H1 (cell line): ENCODE measurements at regions not wholly inside any gene's neighbourhood (a gene's known extent, or its start where the extent isn't known, plus 50 kb on each side); places are given as distances from the start of the nearest gene placed in this dataset.

Experiments used
- CTCF ChIA-PET: fragments of 300-600 bp; sonication (Branson Sonifier 250); formaldehyde crosslinking; loops from one replicate; lab custom pipeline; 2021; ENCODE audit not compliant: partially characterized antibody; lab: Charles Lee
- POLR2A ChIA-PET: fragments of 300-600 bp; sonication (Branson Sonifier 250); formaldehyde crosslinking; loops from one replicate; lab custom pipeline; 2021; ENCODE audit warnings: inconsistent platforms; ENCODE audit not compliant: partially characterized antibody; lab: Charles Lee
- DNase-seq, 2 experiments: peaks; one replicate each; pipeline versions ENCODE4 v3.0.0 to v3.0.0-alpha.2; 2010 to 2022; ENCODE audit warnings: low spot score in 2 of 2, low read depth in 1 of 2, mixed read lengths in 1 of 2
- FAIRE-seq: peaks from 2 replicates; lab custom pipeline; 2011; peaks lifted over from hg19 to GRCh38; lab: Jason Lieb, UNC
- H2AFZ ChIP-seq: 2 replicates; pipeline ENCODE4 v1.8.1; 2012; ENCODE audit warnings: low read length, inconsistent platforms
- H2AK5ac ChIP-seq: 2 replicates; pipeline ENCODE4 v1.6.1; 2013; ENCODE audit warnings: low read depth, low read length
- H2BK120ac ChIP-seq: replicated peaks from 2 replicates; pipeline ENCODE3; 2013; ENCODE audit warnings: low read depth, low read length, inconsistent platforms
- H2BK12ac ChIP-seq: 2 replicates; pipeline ENCODE4 v1.6.1; 2013; ENCODE audit warnings: low read depth, low read length
- H2BK15ac ChIP-seq: 2 replicates; pipeline ENCODE4 v1.6.1; 2013; ENCODE audit warnings: low read length
- H2BK20ac ChIP-seq: 2 replicates; pipeline ENCODE4 v1.6.1; 2013; ENCODE audit warnings: low read length
- H2BK5ac ChIP-seq: 2 replicates; pipeline ENCODE4 v1.6.1; 2013; ENCODE audit warnings: low read depth, low read length
- H3K14ac ChIP-seq: 2 replicates; pipeline ENCODE4 v1.6.1; 2013; ENCODE audit warnings: inconsistent platforms; ENCODE audit not compliant: insufficient read length
- H3K18ac ChIP-seq: 2 replicates; pipeline ENCODE4 v1.6.1; 2013; ENCODE audit warnings: low read length; ENCODE audit errors: extremely low read depth
- H3K23ac ChIP-seq: 2 replicates; pipeline ENCODE4 v1.6.1; 2013; ENCODE audit warnings: inconsistent platforms; ENCODE audit not compliant: insufficient read length
- H3K23me2 ChIP-seq: 2 replicates; pipeline ENCODE4 v1.6.1; 2013; ENCODE audit warnings: low read depth, low read length
- H3K27ac ChIP-seq: 2 replicates; pipeline ENCODE4 v1.6.1; 2011; ENCODE audit warnings: low read depth, low read length, inconsistent platforms
- H3K27me3 ChIP-seq, 4 experiments: replicated peaks in 1 of 4; 1 replicate in 1 of 4; 2 replicates in 3 of 4; pipeline versions ENCODE4 v1.6.1 to v1.8.1; 2011 to 2013; ENCODE audit warnings: low read length in 3 of 4, mild to moderate bottlenecking in 3 of 4, inconsistent platforms in 2 of 4, mixed read lengths in 2 of 4, moderate library complexity in 1 of 4; ENCODE audit not compliant: control insufficient read depth in 3 of 4, insufficient read depth in 3 of 4; ENCODE audit errors: extremely low read depth in 1 of 4
- H3K36me3 ChIP-seq, 4 experiments: 2 replicates each; pipeline versions ENCODE4 v1.6.1 to v1.8.1; 2011 to 2013; ENCODE audit warnings: mild to moderate bottlenecking in 4 of 4, low read length in 3 of 4, moderate library complexity in 2 of 4, control low read depth in 1 of 4, inconsistent platforms in 1 of 4; ENCODE audit not compliant: insufficient read depth in 4 of 4, control insufficient read depth in 2 of 4
- H3K4ac ChIP-seq: replicated peaks from 2 replicates; pipeline ENCODE3; 2013; ENCODE audit warnings: low read length, low read depth, mixed read lengths, inconsistent platforms; ENCODE audit not compliant: insufficient read length
- H3K4me1 ChIP-seq, 4 experiments: replicated peaks in 1 of 4; 1 replicate in 1 of 4; 2 replicates in 3 of 4; pipeline versions ENCODE4 v1.6.1 to v1.8.1; 2011 to 2013; ENCODE audit warnings: low read length in 3 of 4, inconsistent platforms in 2 of 4, mixed read lengths in 1 of 4; ENCODE audit not compliant: insufficient read depth in 4 of 4, control insufficient read depth in 3 of 4
- H3K4me2 ChIP-seq, 2 experiments: 2 replicates each; pipeline versions ENCODE4 v1.6.1 to v1.8.1; 2011 to 2013; ENCODE audit warnings: low read depth in 2 of 2, low read length in 2 of 2, control low read depth in 1 of 2, inconsistent platforms in 1 of 2, mild to moderate bottlenecking in 1 of 2; ENCODE audit not compliant: insufficient read depth in 1 of 2
- H3K4me3 ChIP-seq, 4 experiments: fragments of 200-600, 300-600 bp in 1 of 4; sonication (generic), shearing (Covaris generic), sonication (Bioruptor Twin) in 1 of 4; 2 replicates each; pipeline versions ENCODE4 v1.5.1 to v1.8.1; 2011 to 2016; ENCODE audit warnings: low read length in 4 of 4, low read depth in 3 of 4, control low read depth in 2 of 4, inconsistent platforms in 2 of 4, mild to moderate bottlenecking in 2 of 4, mixed read lengths in 1 of 4, moderate library complexity in 1 of 4; ENCODE audit not compliant: insufficient read depth in 2 of 4; ENCODE audit errors: extremely low read depth in 1 of 4
- H3K56ac ChIP-seq: replicated peaks from 2 replicates; pipeline ENCODE3; 2013; ENCODE audit warnings: low read depth, mild to moderate bottlenecking, mixed read lengths, low read length, inconsistent platforms; ENCODE audit not compliant: insufficient read length
- H3K79me1 ChIP-seq: 2 replicates; pipeline ENCODE4 v1.6.1; 2013; ENCODE audit warnings: low read depth, low read length, control low read depth
- H3K79me2 ChIP-seq, 2 experiments: 2 replicates each; pipeline versions ENCODE4 v1.6.1 to v1.8.1; 2012 to 2013; ENCODE audit warnings: low read length in 2 of 2, mild to moderate bottlenecking in 2 of 2, inconsistent platforms in 1 of 2; ENCODE audit not compliant: insufficient read depth in 2 of 2, control insufficient read depth in 1 of 2
- H3K9ac ChIP-seq, 4 experiments: replicated peaks in 1 of 4; 1 replicate in 1 of 4; 2 replicates in 3 of 4; pipeline versions ENCODE4 v1.6.1 to v1.8.1; 2011 to 2013; ENCODE audit warnings: low read depth in 3 of 4, low read length in 3 of 4, control low read depth in 2 of 4, mild to moderate bottlenecking in 2 of 4, moderate library complexity in 2 of 4, inconsistent platforms in 1 of 4; ENCODE audit errors: extremely low read depth in 1 of 4
- H3K9me3 ChIP-seq, 2 experiments: 2 replicates each; pipeline versions ENCODE4 v1.6.1 to v1.8.1; 2012 to 2013; ENCODE audit warnings: mild to moderate bottlenecking in 2 of 2, moderate library complexity in 2 of 2, control low read depth in 1 of 2, inconsistent platforms in 1 of 2, low read depth in 1 of 2, low read length in 1 of 2, mixed read lengths in 1 of 2; ENCODE audit not compliant: insufficient read depth in 2 of 2
- H4K20me1 ChIP-seq, 2 experiments: replicated peaks in 1 of 2; 2 replicates each; pipeline versions ENCODE3 to v1.8.1; 2011 to 2013; ENCODE audit warnings: inconsistent platforms in 2 of 2, low read length in 2 of 2, mild to moderate bottlenecking in 1 of 2; ENCODE audit not compliant: insufficient read depth in 2 of 2, control insufficient read depth in 1 of 2
- H4K5ac ChIP-seq: 2 replicates; pipeline ENCODE4 v1.6.1; 2013; ENCODE audit warnings: low read length, low read depth, mixed read lengths, inconsistent platforms; ENCODE audit not compliant: insufficient read length
- H4K8ac ChIP-seq: 2 replicates; pipeline ENCODE4 v1.8.0; 2013; ENCODE audit warnings: mild to moderate bottlenecking, moderate library complexity, low read length, inconsistent platforms; ENCODE audit not compliant: insufficient read depth; ENCODE audit errors: extremely low read depth
- H4K91ac ChIP-seq: replicated peaks from 2 replicates; pipeline ENCODE3; 2013; ENCODE audit warnings: low read length, mixed read lengths, inconsistent platforms; ENCODE audit not compliant: insufficient read length
- ASH2L ChIP-seq: fragments of 200-600, 300-600 bp; sonication (generic); IDR thresholded peaks from one replicate; pipeline ENCODE4 v1.7.1; 2017; ENCODE audit warnings: low read length
- BCL11A ChIP-seq, 2 experiments: IDR thresholded peaks; one replicate each; pipeline ENCODE4 v1.6.1; 2011; ENCODE audit warnings: low read depth in 2 of 2, low read length in 2 of 2, mild to moderate bottlenecking in 2 of 2
- EZH2 ChIP-seq: fragments of 200-600 bp; sonication (generic); IDR thresholded peaks from 2 replicates; pipeline ENCODE4 v1.7.1; 2012; ENCODE audit warnings: low read depth, mild to moderate bottlenecking, moderate library complexity, low read length, inconsistent platforms; ENCODE audit not compliant: severe bottlenecking
- GABPA ChIP-seq: IDR thresholded peaks from 2 replicates; pipeline ENCODE4 v1.6.1; 2011; ENCODE audit warnings: mild to moderate bottlenecking, low read length, moderate library complexity, borderline replicate concordance; ENCODE audit not compliant: insufficient read depth
- GTF2F1 ChIP-seq: IDR thresholded peaks from 2 replicates; pipeline ENCODE4 v1.6.1; 2012; ENCODE audit warnings: low read depth, low read length, improper control_type of control experiment, borderline replicate concordance
- HDAC2 ChIP-seq, 2 experiments: fragments of 300-600 bp in 1 of 2; sonication (generic) in 1 of 2; IDR thresholded peaks; 2 replicates each; pipeline ENCODE4 v1.6.1; 2011 to 2012; ENCODE audit warnings: low read depth in 2 of 2, low read length in 2 of 2, mild to moderate bottlenecking in 2 of 2, moderate library complexity in 2 of 2, borderline replicate concordance in 1 of 2, inconsistent platforms in 1 of 2
- JUN ChIP-seq: IDR thresholded peaks from 2 replicates; pipeline ENCODE4 v1.6.1; 2011; ENCODE audit warnings: low read depth, mild to moderate bottlenecking, improper control_type of control experiment, low read length
- KDM4A ChIP-seq: IDR thresholded peaks from one replicate; pipeline ENCODE4 v1.7.1; 2012; ENCODE audit warnings: low read depth, mild to moderate bottlenecking, moderate library complexity, low read length, inconsistent platforms; ENCODE audit not compliant: severe bottlenecking
- KDM5A ChIP-seq: fragments of 200-600 bp; IDR thresholded peaks from 2 replicates; pipeline ENCODE4 v1.7.1; 2012; ENCODE audit warnings: mild to moderate bottlenecking, low read length, inconsistent platforms, mixed read lengths
- RAD21 ChIP-seq, 2 experiments: IDR thresholded peaks in 1 of 2; conservative IDR thresholded peaks in 1 of 2; 2 replicates each; pipeline ENCODE4 v1.6.1; 2011; ENCODE audit warnings: low read depth in 2 of 2, low read length in 2 of 2, improper control_type of control experiment in 1 of 2, inconsistent platforms in 1 of 2, mild to moderate bottlenecking in 1 of 2, moderate library complexity in 1 of 2
- RFX5 ChIP-seq: IDR thresholded peaks from 2 replicates; pipeline ENCODE4 v1.6.1; 2011; ENCODE audit warnings: low read depth, low read length, improper control_type of control experiment, borderline replicate concordance
- SIN3A ChIP-seq, 2 experiments: IDR thresholded peaks in 1 of 2; conservative IDR thresholded peaks in 1 of 2; 2 replicates each; pipeline ENCODE4 v1.6.1; 2011 to 2012; ENCODE audit warnings: low read length in 2 of 2, improper control_type of control experiment in 1 of 2, low read depth in 1 of 2, mild to moderate bottlenecking in 1 of 2
- SP2 ChIP-seq: IDR thresholded peaks from 2 replicates; pipeline ENCODE4 v1.6.1; 2012; ENCODE audit warnings: mild to moderate bottlenecking, low read length, inconsistent platforms
- SP4 ChIP-seq: IDR thresholded peaks from 2 replicates; pipeline ENCODE4 v1.6.1; 2012; ENCODE audit warnings: low read length, inconsistent platforms
- TEAD4 ChIP-seq: IDR thresholded peaks from 2 replicates; pipeline ENCODE4 v1.6.1; 2012; ENCODE audit warnings: low read depth, low read length, inconsistent platforms, mixed read lengths
- WGBS, 2 experiments: shearing (Covaris generic) in 1 of 2; methylation state at CpG; one replicate each; pipeline versions ENCODE4 v1.1.6 to v1.1.7; 2013 to 2015; ENCODE audit warnings: low lambda C conversion rate in 2 of 2, mixed read lengths in 2 of 2, inconsistent platforms in 1 of 2, low coverage in 1 of 2, missing lambda C conversion rate in 1 of 2; ENCODE audit not compliant: insufficient replicate concordance in 2 of 2, insufficient coverage in 1 of 2, insufficient read length in 1 of 2; ENCODE audit errors: extremely low coverage in 1 of 2, missing lambda C conversion rate in 1 of 2; 5-methylcytosine and 5-hydroxymethylcytosine counted together

GRCh38 chr14:85960756-85961155 lies 430.8 kb downstream of the FLRT2 start:
- no peak for FAIRE-seq
- no peak overlapping the region for H3K4ac ChIP-seq
- no peak overlapping the region for H2AK5ac ChIP-seq
- H3K79me2 ChIP-seq: no peaks in the 10 kb centered on the region
- ChIA-PET POLR2A (no interaction called here), CTCF (interaction anchor here (0.6 to 2.3 kb wide), 2 partner anchors 75 to 193 kb away, joined by 3 to 5 read pairs; no protein-coding TSS in a partner anchor)
- no peak overlapping the region for H3K18ac ChIP-seq
- H3K9ac ChIP-seq: no peak overlapping the region
- no peaks in the 10 kb centered on the region for H3K36me3 ChIP-seq
- no peak for DNase-seq
- H3K27me3 ChIP-seq: no peaks in the 10 kb centered on the region
- no peak overlapping the region for H3K56ac ChIP-seq
- H2BK12ac ChIP-seq: no peak overlapping the region
- no peak overlapping the region for H2BK5ac ChIP-seq
- no peak overlapping the region for H3K4me3 ChIP-seq
- no peak overlapping the region for H4K91ac ChIP-seq
- no peak overlapping the region for H4K8ac ChIP-seq
- no peak overlapping the region for H3K23ac ChIP-seq
- no peaks in the 10 kb centered on the region for H3K23me2 ChIP-seq
- no peaks in the 10 kb centered on the region for H3K79me1 ChIP-seq
- no peak overlapping the region for H2AFZ ChIP-seq
- no peak overlapping the region for H2BK15ac ChIP-seq
- H3K27ac ChIP-seq: no peak overlapping the region
- 88% methylated on average over 2 of the region's 2 CpGs; no CpG with 5 or more reads in 1 of the 2 experiments for WGBS, 2 experiments
- no peak overlapping the region for H3K14ac ChIP-seq
- no peak overlapping the region for H4K5ac ChIP-seq
- no peaks in the 10 kb centered on the region for H3K9me3 ChIP-seq
- H3K4me2 ChIP-seq: no peak overlapping the region
- H3K4me1 ChIP-seq: no peaks in the 10 kb centered on the region
- no peak overlapping the region for H2BK120ac ChIP-seq
- H2BK20ac ChIP-seq: no peak overlapping the region
- no peaks in the 10 kb centered on the region for H4K20me1 ChIP-seq
- no peak for TF ChIP-seq KDM5A
- no peak for TF ChIP-seq ASH2L
- TF ChIP-seq TEAD4: no peak
- TF ChIP-seq RFX5: no peak
- no peak for TF ChIP-seq HDAC2 (IDR thresholded peaks at IDR 0.05; ENCODE audit: borderline replicate concordance in 1 of 2, low read depth in 2 of 2, low read length in 2 of 2)
- no peak for TF ChIP-seq RAD21 (IDR thresholded peaks at IDR 0.05 in 1 of 2, conservative IDR thresholded peaks at IDR 0.05 in 1 of 2; ENCODE audit: low read depth in 2 of 2, low read length in 2 of 2)
- TF ChIP-seq KDM4A: no peak
- TF ChIP-seq SP2: no peak
- TF ChIP-seq EZH2: no peak
- no peak for TF ChIP-seq GABPA
- TF ChIP-seq BCL11A (IDR thresholded peaks at IDR 0.05; ENCODE audit: low read depth in 2 of 2, low read length in 2 of 2): no peak
- no peak for TF ChIP-seq SP4
- no peak for TF ChIP-seq GTF2F1
- TF ChIP-seq SIN3A (conservative IDR thresholded peaks at IDR 0.05 in 1 of 2, IDR thresholded peaks at IDR 0.05 in 1 of 2; ENCODE audit: low read depth in 1 of 2, low read length in 2 of 2): no peak
- TF ChIP-seq JUN: no peak
